Kidney (tissue), 13 donors: ENCODE measurements at regions not wholly inside any gene's neighbourhood (a gene's known extent, or its start where the extent isn't known, plus 50 kb on each side); places are given as distances from the start of the nearest gene placed in this dataset.

Source experiments
- DNase-seq, 5 donors: peaks; one replicate each; pipeline ENCODE4 v3.0.0-alpha.2; 2013 to 2020
- FAIRE-seq: peaks from 2 replicates; lab custom pipeline; 2012; peaks lifted over from hg19 to GRCh38; lab: Jason Lieb, UNC
- H3K27ac ChIP-seq, 2 donors: one replicate each; pipeline ENCODE4 v1.7.0; 2013; ENCODE audit warnings: low read depth in 2 of 2, low read length in 2 of 2, inconsistent platforms in 1 of 2
- H3K27me3 ChIP-seq: one replicate; pipeline ENCODE4 v1.7.1; 2013; ENCODE audit warnings: low read length, inconsistent platforms; ENCODE audit not compliant: control insufficient read depth, insufficient read depth
- H3K36me3 ChIP-seq, 3 donors: one replicate each; pipeline versions ENCODE4 v1.7.0 to v1.7.1; 2013; ENCODE audit warnings: low read length in 3 of 3, control low read depth in 1 of 3, inconsistent platforms in 1 of 3; ENCODE audit not compliant: insufficient read depth in 3 of 3, control insufficient read depth in 2 of 3
- H3K4me1 ChIP-seq, 3 donors: one replicate each; pipeline versions ENCODE4 v1.7.0 to v1.7.1; 2013; ENCODE audit warnings: low read length in 3 of 3, inconsistent platforms in 1 of 3, low read depth in 1 of 3; ENCODE audit not compliant: control insufficient read depth in 2 of 3, insufficient read depth in 2 of 3
- H3K4me3 ChIP-seq, 3 donors: one replicate each; pipeline versions ENCODE4 v1.7.0 to v1.8.1; 2013; ENCODE audit warnings: low read length in 3 of 3, control low read depth in 1 of 3, inconsistent platforms in 1 of 3
- H3K9ac ChIP-seq, 3 donors: one replicate each; pipeline versions ENCODE4 v1.7.0 to v1.7.1; 2013; ENCODE audit warnings: low read length in 3 of 3, control low read depth in 1 of 3, inconsistent platforms in 1 of 3
- H3K9me3 ChIP-seq, 3 donors: one replicate each; pipeline versions ENCODE4 v1.7.0 to v1.7.1; 2013; ENCODE audit warnings: low read length in 3 of 3, control low read depth in 1 of 3, inconsistent platforms in 1 of 3; ENCODE audit not compliant: control insufficient read depth in 2 of 3, insufficient read depth in 1 of 3
- intact Hi-C: fragments of 100-400 bp; cut with DNase I; formaldehyde crosslinking; loops from one replicate; pipeline ENCODE4 v1.11.1; 2022
- TF ChIP-seq, protein P1 (sequence below): IDR thresholded peaks from 3 replicates; pipeline ENCODE4 v1.5.1; 2012; ENCODE audit warnings: mild to moderate bottlenecking, moderate library complexity, borderline replicate concordance; ENCODE audit not compliant: insufficient read depth; ENCODE audit errors: extremely low read depth
- donor health status: control.
- donor health status: control.
- donor health status: control.
- donor health status: control.
- donor health status: control.
- donor health status: DM: yes; HTN: yes; CAD: no.
- donor health status: Normal renal cell carcinoma (clear cell type).

DNA sequence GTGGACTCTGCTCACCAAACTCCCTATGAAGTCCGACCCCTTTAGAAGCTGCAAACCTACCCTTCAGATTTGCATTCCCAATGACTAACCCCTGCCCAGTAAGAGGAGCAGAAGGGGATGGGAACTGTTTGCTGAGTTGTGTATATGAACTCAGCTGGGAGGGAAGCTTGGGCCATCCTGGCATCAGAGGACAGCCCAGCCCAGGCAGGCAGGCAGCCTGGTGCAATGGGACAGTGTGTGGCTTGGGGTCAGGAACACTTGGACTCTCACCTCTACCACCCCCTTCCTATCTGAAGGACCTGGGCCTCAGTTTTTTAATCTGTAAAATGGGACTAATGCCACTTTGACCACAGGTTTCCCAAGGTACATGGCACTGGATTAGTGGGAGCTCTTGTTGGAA, 147.4 kb upstream of the GPR26 start:
- H3K27me3 ChIP-seq = no peaks in the 10 kb centered on the region
- intact Hi-C loops = no loop called here
- no peaks in the 10 kb centered on the region for H3K9me3 ChIP-seq
- FAIRE-seq = no peak
- no peaks in the 10 kb centered on the region for H3K36me3 ChIP-seq
- TF ChIP-seq, protein P1, sequence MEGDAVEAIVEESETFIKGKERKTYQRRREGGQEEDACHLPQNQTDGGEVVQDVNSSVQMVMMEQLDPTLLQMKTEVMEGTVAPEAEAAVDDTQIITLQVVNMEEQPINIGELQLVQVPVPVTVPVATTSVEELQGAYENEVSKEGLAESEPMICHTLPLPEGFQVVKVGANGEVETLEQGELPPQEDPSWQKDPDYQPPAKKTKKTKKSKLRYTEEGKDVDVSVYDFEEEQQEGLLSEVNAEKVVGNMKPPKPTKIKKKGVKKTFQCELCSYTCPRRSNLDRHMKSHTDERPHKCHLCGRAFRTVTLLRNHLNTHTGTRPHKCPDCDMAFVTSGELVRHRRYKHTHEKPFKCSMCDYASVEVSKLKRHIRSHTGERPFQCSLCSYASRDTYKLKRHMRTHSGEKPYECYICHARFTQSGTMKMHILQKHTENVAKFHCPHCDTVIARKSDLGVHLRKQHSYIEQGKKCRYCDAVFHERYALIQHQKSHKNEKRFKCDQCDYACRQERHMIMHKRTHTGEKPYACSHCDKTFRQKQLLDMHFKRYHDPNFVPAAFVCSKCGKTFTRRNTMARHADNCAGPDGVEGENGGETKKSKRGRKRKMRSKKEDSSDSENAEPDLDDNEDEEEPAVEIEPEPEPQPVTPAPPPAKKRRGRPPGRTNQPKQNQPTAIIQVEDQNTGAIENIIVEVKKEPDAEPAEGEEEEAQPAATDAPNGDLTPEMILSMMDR = no peak
- DNase-seq = no peak
- H3K27ac ChIP-seq = no peak overlapping the region
- no peak overlapping the region for H3K9ac ChIP-seq
- no peaks in the 10 kb centered on the region for H3K4me1 ChIP-seq
- H3K4me3 ChIP-seq = no peak overlapping the region

DNA sequence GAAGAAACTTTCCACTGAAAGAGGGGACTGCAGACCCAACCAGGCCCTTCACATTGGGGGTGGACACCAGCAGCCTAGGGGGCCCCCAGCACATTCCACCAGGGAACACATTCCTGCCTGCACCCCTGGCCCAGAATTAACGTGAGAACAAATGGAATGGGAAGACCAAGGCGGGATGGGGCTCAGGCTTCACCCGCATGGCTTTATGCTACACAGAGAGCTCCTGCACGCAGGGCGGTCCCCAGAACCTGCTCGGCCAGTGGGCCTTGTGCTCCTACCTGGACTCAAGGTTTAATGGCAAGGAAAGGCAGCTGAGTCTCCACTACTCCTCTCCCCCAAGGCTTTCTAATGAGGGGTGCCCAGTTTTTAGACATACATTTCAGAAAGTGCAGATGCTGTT, 146.3 kb upstream of the GPR26 start:
- no peaks in the 10 kb centered on the region for H3K4me1 ChIP-seq
- no peaks in the 10 kb centered on the region for H3K36me3 ChIP-seq
- H3K9ac ChIP-seq = no peak overlapping the region
- no peaks in the 10 kb centered on the region for H3K9me3 ChIP-seq
- intact Hi-C loops = no loop called here
- H3K27me3 ChIP-seq = no peaks in the 10 kb centered on the region
- FAIRE-seq (no peak), DNase-seq (no peak)
- no peak overlapping the region for H3K27ac ChIP-seq
- H3K4me3 ChIP-seq = no peak overlapping the region
- TF ChIP-seq, protein P1 = no peak

DNA sequence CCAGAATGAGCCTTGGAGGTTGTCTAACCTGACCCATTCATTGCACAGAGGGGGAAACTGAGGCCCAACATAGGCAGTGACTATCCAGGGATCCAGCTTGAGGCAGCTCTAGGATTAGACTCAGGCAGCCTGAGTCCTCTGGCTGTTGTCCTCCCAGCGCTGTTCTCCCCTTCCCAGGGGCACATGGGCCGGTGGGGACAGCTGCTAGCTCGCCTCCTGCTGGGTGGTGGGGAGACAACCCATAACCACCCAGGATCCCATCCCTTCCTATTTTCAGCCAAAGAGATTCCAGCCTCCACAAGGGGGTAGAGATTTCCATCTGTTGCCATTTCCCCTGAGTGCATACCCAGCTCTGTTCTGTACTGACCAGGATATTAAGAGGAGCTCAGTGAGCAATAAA, 145.1 kb upstream of the GPR26 start:
- H3K36me3 ChIP-seq = no peaks in the 10 kb centered on the region
- no peak overlapping the region for H3K9ac ChIP-seq
- H3K27ac ChIP-seq = no peak overlapping the region
- H3K4me3 ChIP-seq = no peak overlapping the region
- intact Hi-C loops = no loop called here
- TF ChIP-seq, protein P1 = no peak
- DNase-seq (no peak), FAIRE-seq (no peak)
- H3K27me3 ChIP-seq = no peaks in the 10 kb centered on the region
- H3K4me1 ChIP-seq = no peaks in the 10 kb centered on the region
- H3K9me3 ChIP-seq = no peaks in the 10 kb centered on the region

DNA sequence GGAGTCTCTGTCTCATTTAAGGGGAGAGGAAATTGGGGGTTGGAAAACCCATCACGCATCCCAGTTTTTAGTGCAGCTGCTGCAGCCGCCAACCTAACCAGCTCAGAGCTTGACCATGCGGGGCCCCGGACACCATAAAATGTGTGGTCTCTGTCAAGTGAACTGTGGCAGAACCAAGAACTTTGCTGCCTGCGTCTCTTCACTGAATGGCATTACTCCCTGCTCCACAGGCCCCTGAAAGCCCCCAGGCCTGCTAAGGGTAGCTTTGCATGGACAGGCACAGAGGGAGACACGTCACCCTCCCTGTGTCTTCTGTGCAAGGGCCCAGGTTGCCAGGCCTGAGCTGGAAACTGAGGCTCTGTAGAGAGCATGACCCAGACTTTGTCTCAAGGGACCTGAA, 144.6 kb upstream of the GPR26 start:
- FAIRE-seq (no peak), DNase-seq (no peak)
- H3K36me3 ChIP-seq = no peaks in the 10 kb centered on the region
- no peaks in the 10 kb centered on the region for H3K4me1 ChIP-seq
- no peak overlapping the region for H3K4me3 ChIP-seq
- H3K9ac ChIP-seq = no peak overlapping the region
- intact Hi-C loops = no loop called here
- H3K27ac ChIP-seq = no peak overlapping the region
- TF ChIP-seq, protein P1 = no peak
- no peaks in the 10 kb centered on the region for H3K27me3 ChIP-seq
- no peaks in the 10 kb centered on the region for H3K9me3 ChIP-seq
